Lower leg skin (tissue), 4 donors: ENCODE measurements at regions not wholly inside any gene's neighbourhood (a gene's known extent, or its start where the extent isn't known, plus 50 kb on each side); places are given as distances from the start of the nearest gene placed in this dataset.

Experiments used
- DNase-seq, 2 donors: peaks; one replicate each; pipeline ENCODE4 v3.0.0-alpha.2; 2019; ENCODE audit warnings: low spot score in 2 of 2
- H3K4me3 ChIP-seq: fragments of 200-600 bp; sonication (generic); 2 replicates; pipeline ENCODE4 v1.5.1; 2017; ENCODE audit warnings: mild to moderate bottlenecking, low read depth; ENCODE audit not compliant: poor library complexity, severe bottlenecking
- CTCF ChIP-seq, 3 donors: fragments of 450-650 bp; IDR thresholded peaks; one replicate each; pipeline ENCODE4 v1.5.1; 2016; ENCODE audit warnings: antibody characterized with exemption in 3 of 3, mild to moderate bottlenecking in 3 of 3, moderate library complexity in 2 of 3
- POLR2A ChIP-seq, 2 donors: fragments of 450-650 bp; IDR thresholded peaks; one replicate each; pipeline ENCODE4 v1.6.1; 2016 to 2017; ENCODE audit warnings: antibody characterized with exemption in 2 of 2, mild to moderate bottlenecking in 1 of 2, moderate library complexity in 1 of 2
- WGBS, 2 donors: methylation state at CpG; one replicate each; pipeline ENCODE4 v1.1.5; 2018; 5-methylcytosine and 5-hydroxymethylcytosine counted together
- intact Hi-C: fragments of 100-400 bp; cut with DNase I; formaldehyde crosslinking; loops from one replicate; pipeline ENCODE4 v1.15.0; 2023; ENCODE audit warnings: low total_unique reads

GRCh38 chr12:83805156-83805772, 1107.3 kb downstream of the SLC6A15 start:
- no peak overlapping the region for H3K4me3 ChIP-seq
- no peak for DNase-seq
- intact Hi-C loops, result no loop called here
- TF ChIP-seq CTCF (IDR thresholded peaks at IDR 0.05) (no peak), POLR2A (IDR thresholded peaks at IDR 0.05) (no peak)
- WGBS, 2 donors, result 82 to 87% methylated on average over 4 of the region's 4 CpGs

- H3K4me3 ChIP-seq, result no peak overlapping the region
- TF ChIP-seq CTCF (IDR thresholded peaks at IDR 0.05), result no peak
- no peak for TF ChIP-seq POLR2A (IDR thresholded peaks at IDR 0.05)
- intact Hi-C loops, result no loop called here
- DNase-seq, result no peak
Observed at GRCh38 chr12:83801972-83802371, 1110.6 kb downstream of the SLC6A15 start.

GRCh38 chr12:83800022-83800421, 1112.6 kb downstream of the SLC6A15 start:
- H3K4me3 ChIP-seq, result no peak overlapping the region
- WGBS, 2 donors, result 90 to 91% methylated on average over 2 of the region's 2 CpGs
- intact Hi-C loops, result no loop called here
- DNase-seq, result no peak
- TF ChIP-seq POLR2A (IDR thresholded peaks at IDR 0.05), result no peak

DNA sequence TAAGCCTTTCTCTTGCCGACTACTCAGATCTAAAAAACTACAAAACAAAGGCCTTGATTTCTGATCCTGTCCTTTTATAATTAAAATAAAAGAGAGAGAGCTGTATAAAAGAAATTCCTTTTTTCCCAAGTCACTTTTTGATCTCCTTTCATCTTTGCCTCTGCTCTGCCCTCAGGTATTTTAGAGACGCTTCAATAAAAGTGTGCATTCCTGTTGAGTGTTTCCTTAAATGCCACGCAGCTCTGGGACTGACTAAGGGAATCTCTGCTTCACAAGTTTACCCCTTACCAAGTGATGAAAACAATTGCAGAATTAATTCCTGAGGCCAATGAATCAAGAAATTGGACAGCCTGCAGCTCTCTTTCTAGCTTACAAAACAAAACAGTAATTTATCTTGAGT, 1109.8 kb downstream of the TMTC2 start:
- no peak overlapping the region for H3K4me3 ChIP-seq
- TF ChIP-seq POLR2A (IDR thresholded peaks at IDR 0.05) (no peak), CTCF (IDR thresholded peaks at IDR 0.05) (no peak)
- DNase-seq, result no peak
- intact Hi-C loops, result no loop called here
- 27% methylated on average over 3 of the region's 3 CpGs for WGBS, 2 donors

DNA sequence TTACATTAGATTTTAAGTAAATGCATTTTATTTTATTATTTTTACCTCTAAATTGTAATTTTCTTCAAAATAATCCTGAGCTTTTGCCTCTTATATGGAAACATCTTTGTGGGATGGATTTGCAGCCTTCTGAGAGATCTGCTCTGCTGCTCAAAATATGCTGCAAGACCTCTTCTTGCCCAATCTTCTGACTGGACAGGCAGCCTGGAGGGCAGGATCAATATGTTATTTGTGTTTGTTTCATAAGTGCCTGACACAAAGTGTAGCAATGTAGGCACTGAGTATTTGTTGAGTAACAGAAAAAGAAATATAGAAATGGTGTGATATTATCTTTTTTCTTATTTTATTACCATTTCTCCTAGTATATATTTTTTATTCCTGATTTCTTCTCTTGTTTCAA, 1106.9 kb downstream of the TMTC2 start:
- intact Hi-C loops, result no loop called here
- no peak for TF ChIP-seq POLR2A (IDR thresholded peaks at IDR 0.05)
- TF ChIP-seq CTCF (IDR thresholded peaks at IDR 0.05), result no peak
- no peak overlapping the region for H3K4me3 ChIP-seq
- DNase-seq, result no peak

DNA sequence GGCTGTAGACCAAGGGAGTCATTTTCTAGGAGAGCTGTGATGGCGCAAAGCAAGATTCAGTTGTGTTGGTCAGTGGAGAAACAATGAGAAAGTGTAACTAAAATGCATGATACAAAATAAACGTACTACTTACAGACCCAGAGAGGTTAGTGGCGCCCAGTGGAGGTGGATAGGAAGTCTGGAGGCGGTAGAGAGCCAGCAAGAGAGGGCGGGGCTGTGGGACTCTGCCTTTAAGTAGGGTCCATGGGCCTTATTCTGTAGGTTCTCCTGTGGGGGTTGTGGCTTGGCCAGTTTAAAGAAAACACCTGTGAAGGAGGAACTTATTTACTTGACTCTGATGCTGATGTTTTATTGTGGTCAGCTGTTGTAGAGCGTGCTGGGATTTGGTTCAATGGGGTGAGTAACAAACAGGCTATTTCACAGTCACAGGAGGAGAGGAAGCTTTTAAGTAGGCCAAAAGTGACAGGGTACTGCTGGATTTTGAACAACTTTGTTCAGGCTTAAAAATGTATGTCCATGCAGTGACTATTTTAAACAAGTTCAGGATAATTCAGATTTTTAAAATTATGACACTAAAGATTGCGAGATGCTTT, 1097.7 kb downstream of the TMTC2 start:
- TF ChIP-seq POLR2A (IDR thresholded peaks at IDR 0.05), result no peak
- no peak for TF ChIP-seq CTCF (IDR thresholded peaks at IDR 0.05)
- H3K4me3 ChIP-seq, result no peak overlapping the region
- DNase-seq, result no peak
- 84 to 87% methylated on average over 7 of the region's 7 CpGs for WGBS, 2 donors
- intact Hi-C loops, result no loop called here
